T-helper 1 cell treated with Interleukin-12 subunit alpha and Interleukin-12 subunit beta and Interleukin-4 antibody, amounts not matched to agents 30 μg/mL and 1 μg/mL, for 36 hours (primary cell): ENCODE measurements at regions not wholly inside any gene's neighbourhood (a gene's known extent, or its start where the extent isn't known, plus 50 kb on each side); places are given as distances from the start of the nearest gene placed in this dataset.
"Not testable (repeated sequence)": the region's sequence is repeated elsewhere in the genome, so short reads cannot be mapped to it uniquely, and the experiment has no call there.

Experiments
- H3K27ac Mint-ChIP-seq: one replicate; pipeline ENCODE4 v1.8.0; 2021; ENCODE audit warnings: mild to moderate bottlenecking, mixed read lengths
- H3K27me3 Mint-ChIP-seq: one replicate; pipeline ENCODE4 v1.8.0; 2021; ENCODE audit warnings: low read depth, mixed read lengths
- H3K36me3 Mint-ChIP-seq: one replicate; pipeline ENCODE4 v1.8.0; 2021; ENCODE audit warnings: low read depth, mixed read lengths
- H3K4me1 Mint-ChIP-seq: one replicate; pipeline ENCODE4 v1.8.0; 2021; ENCODE audit warnings: low read depth, mixed read lengths
- H3K4me3 Mint-ChIP-seq: one replicate; pipeline ENCODE4 v1.8.0; 2021; ENCODE audit warnings: mild to moderate bottlenecking, moderate library complexity, mixed read lengths
- H3K9me3 Mint-ChIP-seq: one replicate; pipeline ENCODE4 v1.8.0; 2021; ENCODE audit warnings: mixed read lengths

- Mint-ChIP-seq H3K27ac (no peak overlapping the region), H3K4me1 (no peaks in the 10 kb centered on the region), H3K4me3 (no peak overlapping the region), H3K36me3 (no peaks in the 10 kb centered on the region), H3K9me3 (peaks cover 4% of the 10 kb centered on the region), H3K27me3 (no peaks in the 10 kb centered on the region)
These were observed 140.9 kb upstream of the LCORL start for GRCh38 chr4:18162453-18162852.

GRCh38 chr4:18159117-18159912 is 137.8 kb upstream of the LCORL start:
- H3K27ac Mint-ChIP-seq, H3K27me3 Mint-ChIP-seq, H3K4me1 Mint-ChIP-seq, H3K36me3 Mint-ChIP-seq, H3K4me3 Mint-ChIP-seq: not testable (repeated sequence)
- H3K9me3 Mint-ChIP-seq = peaks cover 11% of the 10 kb centered on the region

GRCh38 chr4:18155067-18156041 is 133.8 kb upstream of the LCORL start:
- H3K27me3 Mint-ChIP-seq = no peaks in the 10 kb centered on the region
- H3K4me1 Mint-ChIP-seq = no peaks in the 10 kb centered on the region
- no peak overlapping the region for H3K27ac Mint-ChIP-seq
- H3K36me3 Mint-ChIP-seq = no peaks in the 10 kb centered on the region
- no peak overlapping the region for H3K4me3 Mint-ChIP-seq
- H3K9me3 Mint-ChIP-seq = peaks cover 11% of the 10 kb centered on the region

GRCh38 chr4:18138076-18138665 is 116.6 kb upstream of the LCORL start:
- Mint-ChIP-seq H3K27me3 (no peaks in the 10 kb centered on the region), H3K9me3 (peaks cover 4% of the 10 kb centered on the region), H3K36me3 (no peaks in the 10 kb centered on the region), H3K4me3 (no peak overlapping the region), H3K27ac (no peak overlapping the region), H3K4me1 (no peaks in the 10 kb centered on the region)

- H3K27ac Mint-ChIP-seq = no peak overlapping the region
- H3K36me3 Mint-ChIP-seq = no peaks in the 10 kb centered on the region
- peaks cover 4% of the 10 kb centered on the region for H3K9me3 Mint-ChIP-seq
- no peaks in the 10 kb centered on the region for H3K27me3 Mint-ChIP-seq
- no peak overlapping the region for H3K4me3 Mint-ChIP-seq
- H3K4me1 Mint-ChIP-seq = no peaks in the 10 kb centered on the region
These were observed 112.6 kb upstream of the LCORL start for GRCh38 chr4:18134111-18134510.

GRCh38 chr4:18130256-18130655 is 108.7 kb upstream of the LCORL start:
- Mint-ChIP-seq H3K9me3 (peaks cover 4% of the 10 kb centered on the region), H3K4me3 (no peak overlapping the region), H3K27ac (no peak overlapping the region), H3K4me1 (no peaks in the 10 kb centered on the region), H3K27me3 (no peaks in the 10 kb centered on the region), H3K36me3 (no peaks in the 10 kb centered on the region)

GRCh38 chr4:18128241-18128640 is 106.7 kb upstream of the LCORL start:
- Mint-ChIP-seq H3K4me1 (no peaks in the 10 kb centered on the region), H3K27ac (no peak overlapping the region), H3K27me3 (no peaks in the 10 kb centered on the region), H3K36me3 (no peaks in the 10 kb centered on the region), H3K9me3 (no peaks in the 10 kb centered on the region), H3K4me3 (no peak overlapping the region)

- Mint-ChIP-seq H3K4me3 (no peak overlapping the region), H3K4me1 (no peaks in the 10 kb centered on the region), H3K36me3 (no peaks in the 10 kb centered on the region), H3K27me3 (no peaks in the 10 kb centered on the region), H3K9me3 (no peaks in the 10 kb centered on the region), H3K27ac (no peak overlapping the region)
These were observed 105.5 kb upstream of the LCORL start for GRCh38 chr4:18127030-18127429.

- Mint-ChIP-seq H3K36me3 (no peaks in the 10 kb centered on the region), H3K4me1 (no peaks in the 10 kb centered on the region), H3K27ac (no peak overlapping the region), H3K4me3 (no peak overlapping the region), H3K9me3 (no peaks in the 10 kb centered on the region), H3K27me3 (no peaks in the 10 kb centered on the region)
These were observed 92.3 kb upstream of the LCORL start for GRCh38 chr4:18113710-18114331.

- Mint-ChIP-seq H3K36me3 (no peaks in the 10 kb centered on the region), H3K4me3 (no peak overlapping the region), H3K4me1 (no peaks in the 10 kb centered on the region), H3K27me3 (no peaks in the 10 kb centered on the region), H3K27ac (no peak overlapping the region), H3K9me3 (no peaks in the 10 kb centered on the region)
These were observed 89.5 kb upstream of the LCORL start for GRCh38 chr4:18111081-18111480.

GRCh38 chr4:18110099-18110498 is 88.5 kb upstream of the LCORL start:
- no peaks in the 10 kb centered on the region for H3K36me3 Mint-ChIP-seq

GRCh38 chr4:18109676-18110075 is 88.1 kb upstream of the LCORL start:
- Mint-ChIP-seq H3K27me3 (no peaks in the 10 kb centered on the region), H3K9me3 (no peaks in the 10 kb centered on the region), H3K36me3 (no peaks in the 10 kb centered on the region), H3K4me3 (no peak overlapping the region), H3K27ac (no peak overlapping the region), H3K4me1 (no peaks in the 10 kb centered on the region)

More at GRCh38 chr4:18110099-18110498, 88.5 kb upstream of the LCORL start:
- Mint-ChIP-seq H3K27me3 (no peaks in the 10 kb centered on the region), H3K4me1 (no peaks in the 10 kb centered on the region), H3K4me3 (no peak overlapping the region), H3K9me3 (no peaks in the 10 kb centered on the region), H3K27ac (no peak overlapping the region)

GRCh38 chr4:18107848-18108528 is 86.4 kb upstream of the LCORL start:
- not testable (repeated sequence) for H3K9me3 Mint-ChIP-seq, H3K4me1 Mint-ChIP-seq, H3K4me3 Mint-ChIP-seq, H3K36me3 Mint-ChIP-seq, H3K27me3 Mint-ChIP-seq, H3K27ac Mint-ChIP-seq

GRCh38 chr4:18106620-18107019 is 85.1 kb upstream of the LCORL start:
- Mint-ChIP-seq H3K27me3 (no peaks in the 10 kb centered on the region), H3K4me3 (no peak overlapping the region), H3K4me1 (no peaks in the 10 kb centered on the region), H3K9me3 (no peaks in the 10 kb centered on the region), H3K36me3 (no peaks in the 10 kb centered on the region), H3K27ac (no peak overlapping the region)
